Caco-2 (cell line): ENCODE measurements at regions not wholly inside any gene's neighbourhood (a gene's known extent, or its start where the extent isn't known, plus 50 kb on each side); places are given as distances from the start of the nearest gene placed in this dataset.

Experiments used
- BruUV-seq: library from RNA; stranded (reverse); fragments of 400-500 nt; replicated peaks from 2 replicates; lab custom pipeline; 2021; lab: Mats Ljungman, UMichigan
- CTCF ChIA-PET: fragments of 300-600 bp; sonication (Branson Sonifier 250); formaldehyde crosslinking; loops from one replicate; lab custom pipeline; 2022; ENCODE audit warnings: antibody characterized with exemption; lab: Charles Lee
- POLR2A ChIA-PET: fragments of 300-600 bp; sonication (Branson Sonifier 250); formaldehyde crosslinking; loops from one replicate; lab custom pipeline; 2022; ENCODE audit warnings: antibody characterized with exemption; lab: Charles Lee
- DNase-seq, 2 experiments: peaks; one replicate each; pipeline versions ENCODE4 v3.0.0 to v3.0.0-alpha.2; 2020 to 2022
- H3K27me3 ChIP-seq: replicated peaks from 2 replicates; pipeline ENCODE4 v1.6.0; 2011; ENCODE audit warnings: low read length; ENCODE audit not compliant: control insufficient read depth, insufficient read depth
- H3K36me3 ChIP-seq: 2 replicates; pipeline ENCODE4 v1.5.1; 2011; ENCODE audit warnings: low read length; ENCODE audit not compliant: control insufficient read depth, insufficient read depth
- H3K4me1 ChIP-seq: fragments of 250-450 bp; sonication (Bioruptor Pico); 2 replicates; pipeline ENCODE4 v1.5.1; 2020; ENCODE audit warnings: mild to moderate bottlenecking
- H3K4me3 ChIP-seq: 2 replicates; pipeline ENCODE4 v1.5.1; 2011; ENCODE audit warnings: low read depth, mild to moderate bottlenecking, control low read depth, low read length
- H3K9me3 ChIP-seq: fragments of 250-450 bp; sonication (Bioruptor Pico); 2 replicates; pipeline ENCODE4 v1.5.1; 2020; ENCODE audit warnings: mild to moderate bottlenecking, moderate library complexity
- H3K27ac Mint-ChIP-seq: one replicate; pipeline ENCODE4 v1.8.0; 2022; ENCODE audit warnings: mixed read lengths; ENCODE audit not compliant: unreplicated experiment
- H3K27me3 Mint-ChIP-seq: one replicate; pipeline ENCODE4 v1.8.0; 2022; ENCODE audit warnings: mixed read lengths; ENCODE audit not compliant: insufficient read depth, unreplicated experiment
- H3K36me3 Mint-ChIP-seq: one replicate; pipeline ENCODE4 v1.8.0; 2022; ENCODE audit warnings: mild to moderate bottlenecking, mixed read lengths; ENCODE audit not compliant: insufficient read depth, unreplicated experiment
- H3K4me1 Mint-ChIP-seq: one replicate; pipeline ENCODE4 v1.8.0; 2022; ENCODE audit warnings: low read depth, mixed read lengths; ENCODE audit not compliant: unreplicated experiment
- H3K4me3 Mint-ChIP-seq: one replicate; pipeline ENCODE4 v1.8.0; 2022; ENCODE audit warnings: mild to moderate bottlenecking, moderate library complexity, mixed read lengths; ENCODE audit not compliant: unreplicated experiment
- H3K9me3 Mint-ChIP-seq: one replicate; pipeline ENCODE4 v1.8.0; 2022; ENCODE audit warnings: mixed read lengths; ENCODE audit not compliant: unreplicated experiment
- CTCF ChIP-seq, 2 experiments: fragments of 200-600 bp in 1 of 2; IDR thresholded peaks; 1 replicate in 1 of 2; 2 replicates in 1 of 2; pipeline versions ENCODE4 v1.5.1 to v1.8.0; 2011 to 2022; ENCODE audit warnings: antibody characterized with exemption in 1 of 2, control low read depth in 1 of 2, inconsistent platforms in 1 of 2, low read depth in 1 of 2, low read length in 1 of 2, mild to moderate bottlenecking in 1 of 2, moderate library complexity in 1 of 2; ENCODE audit not compliant: insufficient read depth in 1 of 2, severe bottlenecking in 1 of 2, unreplicated experiment in 1 of 2
- intact Hi-C: fragments of 100-400 bp; cut with micrococcal nuclease; formaldehyde crosslinking; loops from one replicate; pipeline ENCODE4 v1.10.0; 2022; ENCODE audit not compliant: unreplicated experiment

DNA sequence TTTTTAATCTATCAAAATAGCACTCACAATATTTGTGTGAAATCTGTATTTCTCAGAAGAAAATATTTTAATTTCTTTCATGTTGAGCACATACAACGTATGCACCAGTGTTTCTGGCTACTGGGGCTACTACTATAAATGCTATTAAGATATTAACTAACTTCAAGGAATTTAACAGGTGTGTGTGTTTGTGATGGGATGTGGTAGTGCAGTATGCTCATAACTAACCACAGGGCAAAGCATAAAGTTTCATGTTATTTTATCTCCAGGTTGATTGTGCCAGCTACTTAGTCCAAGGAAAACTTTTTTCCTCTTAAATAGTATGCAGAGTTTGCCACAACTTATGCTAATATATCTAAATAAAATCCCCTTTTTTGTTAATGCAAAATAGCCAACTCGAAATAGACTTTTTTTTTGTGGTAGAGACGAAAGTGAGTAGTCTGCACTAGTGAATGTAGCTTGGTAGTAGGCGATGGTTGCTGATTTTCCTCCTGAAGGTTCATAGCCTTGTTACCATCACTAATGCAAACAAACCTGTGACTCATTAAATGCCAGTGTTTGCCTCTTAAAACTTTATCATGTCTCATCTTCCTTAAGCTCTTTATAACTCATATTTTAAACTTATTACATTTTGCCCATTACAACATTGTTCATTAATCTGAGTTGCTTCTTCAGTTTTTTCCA is 565.5 kb upstream of the ANO3 start:
- H3K27me3 Mint-ChIP-seq, result no peaks in the 10 kb centered on the region

DNA sequence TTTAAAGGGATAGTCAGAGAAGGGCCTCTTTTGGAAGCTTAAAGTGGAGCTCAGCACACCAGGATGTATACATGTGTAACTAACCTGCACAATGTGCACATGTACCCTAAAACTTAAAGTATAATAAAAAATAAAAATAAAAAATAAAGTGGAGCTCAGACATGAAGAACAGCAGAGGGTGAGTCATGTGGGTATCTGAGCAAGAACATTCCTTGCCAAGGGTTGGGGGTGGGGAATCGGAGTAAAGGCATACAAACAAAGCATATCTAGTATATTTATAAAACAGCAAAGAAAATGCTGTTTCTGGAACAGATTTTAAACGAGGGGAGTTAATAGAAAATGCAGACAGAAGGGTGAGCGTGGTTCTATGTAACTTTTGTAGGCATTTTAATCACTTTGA is 562.6 kb upstream of the ANO3 start:
- intact Hi-C loops, result no loop called here

More for the DNA sequence above, 565.5 kb upstream of the ANO3 start:
- no peak overlapping the region for H3K4me3 Mint-ChIP-seq
- CTCF ChIA-PET, result no interaction called here
- POLR2A ChIA-PET, result no interaction called here
- no peak overlapping the region for H3K4me3 ChIP-seq
- no peaks in the 10 kb centered on the region for H3K27me3 ChIP-seq
- TF ChIP-seq CTCF (IDR thresholded peaks at IDR 0.05; ENCODE audit: insufficient read depth in 1 of 2, low read depth in 1 of 2, low read length in 1 of 2, severe bottlenecking in 1 of 2, unreplicated experiment in 1 of 2), result no peak
- H3K4me1 ChIP-seq, result no peaks in the 10 kb centered on the region
- peaks cover 3% of the 10 kb centered on the region for H3K9me3 Mint-ChIP-seq
- H3K9me3 ChIP-seq, result no peaks in the 10 kb centered on the region
- DNase-seq, result no peak
- BruUV-seq, result no TSS peak
- H3K36me3 ChIP-seq, result no peaks in the 10 kb centered on the region
- H3K27ac Mint-ChIP-seq, result no peak overlapping the region
- no peaks in the 10 kb centered on the region for H3K36me3 Mint-ChIP-seq
- intact Hi-C loops, result no loop called here
- H3K4me1 Mint-ChIP-seq, result no peaks in the 10 kb centered on the region

GRCh38 chr11:25771605-25772004 is 560.3 kb upstream of the ANO3 start:
- Mint-ChIP-seq H3K36me3 (no peaks in the 10 kb centered on the region), H3K27ac (no peak overlapping the region), H3K4me1 (no peaks in the 10 kb centered on the region), H3K27me3 (peaks cover 3% of the 10 kb centered on the region), H3K9me3 (no peaks in the 10 kb centered on the region), H3K4me3 (no peak overlapping the region)
- no peaks in the 10 kb centered on the region for H3K9me3 ChIP-seq
- no TSS peak for BruUV-seq
- DNase-seq, result no peak
- intact Hi-C loops, result no loop called here
- H3K27me3 ChIP-seq, result no peaks in the 10 kb centered on the region
- no peak for TF ChIP-seq CTCF (IDR thresholded peaks at IDR 0.05; ENCODE audit: insufficient read depth in 1 of 2, low read depth in 1 of 2, low read length in 1 of 2, severe bottlenecking in 1 of 2, unreplicated experiment in 1 of 2)
- no peaks in the 10 kb centered on the region for H3K36me3 ChIP-seq
- H3K4me1 ChIP-seq, result no peaks in the 10 kb centered on the region
- H3K4me3 ChIP-seq, result no peak overlapping the region
- POLR2A ChIA-PET, result no interaction called here
- CTCF ChIA-PET, result no interaction called here

More for the DNA sequence above, 562.6 kb upstream of the ANO3 start:
- H3K27me3 Mint-ChIP-seq, result no peaks in the 10 kb centered on the region
- H3K9me3 Mint-ChIP-seq, result no peaks in the 10 kb centered on the region
- no TSS peak for BruUV-seq
- ChIA-PET POLR2A (no interaction called here), CTCF (no interaction called here)
- no peaks in the 10 kb centered on the region for H3K4me1 ChIP-seq
- H3K36me3 Mint-ChIP-seq, result no peaks in the 10 kb centered on the region
- no peaks in the 10 kb centered on the region for H3K36me3 ChIP-seq
- no peak for TF ChIP-seq CTCF (IDR thresholded peaks at IDR 0.05; ENCODE audit: insufficient read depth in 1 of 2, low read depth in 1 of 2, low read length in 1 of 2, severe bottlenecking in 1 of 2, unreplicated experiment in 1 of 2)
- H3K4me3 ChIP-seq, result no peak overlapping the region
- no peaks in the 10 kb centered on the region for H3K4me1 Mint-ChIP-seq
- no peaks in the 10 kb centered on the region for H3K9me3 ChIP-seq
- H3K4me3 Mint-ChIP-seq, result no peak overlapping the region
- H3K27ac Mint-ChIP-seq, result no peak overlapping the region
- H3K27me3 ChIP-seq, result no peaks in the 10 kb centered on the region
- DNase-seq, result no peak
